Rectal smooth muscle tissue (tissue), 1 donor: ENCODE measurements at regions not wholly inside any gene's neighbourhood (a gene's known extent, or its start where the extent isn't known, plus 50 kb on each side); places are given as distances from the start of the nearest gene placed in this dataset.

Experiments
- H3K27ac ChIP-seq: one replicate; pipeline ENCODE4 v1.7.0; 2013; ENCODE audit warnings: low read depth, low read length, inconsistent platforms
- H3K27me3 ChIP-seq: one replicate; pipeline ENCODE4 v1.7.0; 2013; ENCODE audit warnings: low read length; ENCODE audit not compliant: control insufficient read depth, insufficient read depth
- H3K36me3 ChIP-seq: one replicate; pipeline ENCODE4 v1.7.0; 2013; ENCODE audit warnings: low read length; ENCODE audit not compliant: control insufficient read depth, insufficient read depth
- H3K4me1 ChIP-seq: one replicate; pipeline ENCODE4 v1.7.0; 2013; ENCODE audit warnings: low read length; ENCODE audit not compliant: control insufficient read depth, insufficient read depth
- H3K4me3 ChIP-seq: one replicate; pipeline ENCODE4 v1.7.0; 2013; ENCODE audit warnings: low read length
- H3K9ac ChIP-seq: one replicate; pipeline ENCODE4 v1.7.0; 2013; ENCODE audit warnings: low read length

GRCh38 chr5:155278532-155278931 lies 265.0 kb downstream of the KIF4B start:
- no peaks in the 10 kb centered on the region for H3K36me3 ChIP-seq

GRCh38 chr5:155282503-155283107 lies 269.1 kb downstream of the KIF4B start:
- Histone ChIP-seq H3K4me3 (no peak overlapping the region), H3K36me3 (no peaks in the 10 kb centered on the region), H3K9ac (no peak overlapping the region), H3K27ac (no peak overlapping the region), H3K4me1 (no peaks in the 10 kb centered on the region), H3K27me3 (no peaks in the 10 kb centered on the region)

More at GRCh38 chr5:155278532-155278931, 265.0 kb downstream of the KIF4B start:
- H3K4me1 ChIP-seq = no peaks in the 10 kb centered on the region
- no peak overlapping the region for H3K27ac ChIP-seq
- no peak overlapping the region for H3K9ac ChIP-seq
- H3K4me3 ChIP-seq = no peak overlapping the region
- no peaks in the 10 kb centered on the region for H3K27me3 ChIP-seq

- H3K36me3 ChIP-seq = no peaks in the 10 kb centered on the region
- H3K4me3 ChIP-seq = no peak overlapping the region
- no peaks in the 10 kb centered on the region for H3K27me3 ChIP-seq
- no peak overlapping the region for H3K27ac ChIP-seq
- H3K4me1 ChIP-seq = no peaks in the 10 kb centered on the region
- no peak overlapping the region for H3K9ac ChIP-seq
Observed at GRCh38 chr5:155285706-155286105, 272.2 kb downstream of the KIF4B start.

GRCh38 chr5:155290937-155291336 lies 277.4 kb downstream of the KIF4B start:
- Histone ChIP-seq H3K4me1 (no peaks in the 10 kb centered on the region), H3K27me3 (no peaks in the 10 kb centered on the region), H3K9ac (no peak overlapping the region), H3K4me3 (no peak overlapping the region), H3K36me3 (no peaks in the 10 kb centered on the region), H3K27ac (no peak overlapping the region)

- Histone ChIP-seq H3K9ac (no peak overlapping the region), H3K4me1 (no peaks in the 10 kb centered on the region), H3K36me3 (no peaks in the 10 kb centered on the region), H3K27ac (no peak overlapping the region), H3K4me3 (no peak overlapping the region), H3K27me3 (no peaks in the 10 kb centered on the region)
Observed at GRCh38 chr5:155293605-155294178, 280.1 kb downstream of the KIF4B start.

GRCh38 chr5:155295111-155295510 lies 281.6 kb downstream of the KIF4B start:
- Histone ChIP-seq H3K4me3 (no peak overlapping the region), H3K36me3 (no peaks in the 10 kb centered on the region), H3K9ac (no peak overlapping the region), H3K27ac (no peak overlapping the region), H3K4me1 (no peaks in the 10 kb centered on the region), H3K27me3 (no peaks in the 10 kb centered on the region)

- Histone ChIP-seq H3K4me1 (no peaks in the 10 kb centered on the region), H3K27me3 (no peaks in the 10 kb centered on the region), H3K4me3 (no peak overlapping the region), H3K27ac (no peak overlapping the region), H3K36me3 (no peaks in the 10 kb centered on the region), H3K9ac (no peak overlapping the region)
Observed at GRCh38 chr5:155299386-155300005, 285.9 kb downstream of the KIF4B start.

- Histone ChIP-seq H3K36me3 (no peaks in the 10 kb centered on the region), H3K27ac (no peak overlapping the region), H3K9ac (no peak overlapping the region), H3K4me1 (no peaks in the 10 kb centered on the region), H3K27me3 (no peaks in the 10 kb centered on the region), H3K4me3 (no peak overlapping the region)
Observed at GRCh38 chr5:155303120-155303519, 289.6 kb downstream of the KIF4B start.

- H3K36me3 ChIP-seq = no peaks in the 10 kb centered on the region
- no peak overlapping the region for H3K27ac ChIP-seq
- H3K9ac ChIP-seq = no peak overlapping the region
- H3K4me1 ChIP-seq = no peaks in the 10 kb centered on the region
- H3K27me3 ChIP-seq = no peaks in the 10 kb centered on the region
- no peak overlapping the region for H3K4me3 ChIP-seq
Observed at GRCh38 chr5:155307229-155307628, 293.7 kb downstream of the KIF4B start.

GRCh38 chr5:155308289-155308688 lies 294.7 kb downstream of the KIF4B start:
- Histone ChIP-seq H3K27ac (no peak overlapping the region), H3K4me1 (no peaks in the 10 kb centered on the region), H3K27me3 (no peaks in the 10 kb centered on the region), H3K4me3 (no peak overlapping the region), H3K9ac (no peak overlapping the region), H3K36me3 (no peaks in the 10 kb centered on the region)

GRCh38 chr5:155309021-155309746 lies 295.6 kb downstream of the KIF4B start:
- Histone ChIP-seq H3K27ac (no peak overlapping the region), H3K9ac (no peak overlapping the region), H3K27me3 (no peaks in the 10 kb centered on the region), H3K4me3 (no peak overlapping the region), H3K36me3 (no peaks in the 10 kb centered on the region), H3K4me1 (no peaks in the 10 kb centered on the region)

- Histone ChIP-seq H3K4me3 (no peak overlapping the region), H3K27ac (no peak overlapping the region), H3K9ac (no peak overlapping the region), H3K27me3 (no peaks in the 10 kb centered on the region), H3K36me3 (no peaks in the 10 kb centered on the region), H3K4me1 (no peaks in the 10 kb centered on the region)
Observed at GRCh38 chr5:155311721-155312120, 298.2 kb downstream of the KIF4B start.
